HG02840 (cell line): ENCODE measurements at regions not wholly inside any gene's neighbourhood (a gene's known extent, or its start where the extent isn't known, plus 50 kb on each side); places are given as distances from the start of the nearest gene placed in this dataset.
A peak's percentile ranks its signal among the peaks of the same experiment; 100 is the strongest.
"Not testable (repeated sequence)": the region's sequence is repeated elsewhere in the genome, so short reads cannot be mapped to it uniquely, and the experiment has no call there.

Experiments
- ATAC-seq: cut with Tn5 transposase; IDR thresholded peaks from one replicate; pipeline ENCODE4 v1.9.1; 2021; ENCODE audit warnings: mild to moderate bottlenecking, moderate library complexity, moderate number of reproducible peaks; ENCODE audit not compliant: unreplicated experiment, low FRiP score

- no peak for ATAC-seq
Measured at GRCh38 chr13:61358599-61358998, 57.0 kb downstream of the PCDH20 start.

- no peak for ATAC-seq
Measured at GRCh38 chr13:61350341-61350740, 65.3 kb downstream of the PCDH20 start.

GRCh38 chr13:61339054-61339621, 76.5 kb downstream of the PCDH20 start:
- ATAC-seq: no peak

GRCh38 chr13:61316647-61317046, 99.0 kb downstream of the PCDH20 start:
- no peak for ATAC-seq

- ATAC-seq: no peak
Measured at GRCh38 chr13:61294467-61295191, 121.0 kb downstream of the PCDH20 start.

- ATAC-seq: no peak
Measured at GRCh38 chr13:61286148-61286745, 129.4 kb downstream of the PCDH20 start.

- no peak for ATAC-seq
Measured at GRCh38 chr13:61277586-61278276, 137.9 kb downstream of the PCDH20 start.

- no peak for ATAC-seq
Measured at GRCh38 chr13:61277088-61277487, 138.6 kb downstream of the PCDH20 start.

GRCh38 chr13:61276401-61276800, 139.2 kb downstream of the PCDH20 start:
- ATAC-seq: no peak

- no peak for ATAC-seq
Measured at GRCh38 chr13:61275736-61276135, 139.9 kb downstream of the PCDH20 start.

GRCh38 chr13:61275251-61275650, 140.4 kb downstream of the PCDH20 start:
- ATAC-seq: no peak

GRCh38 chr13:61266896-61267295, 148.8 kb downstream of the PCDH20 start:
- not testable (repeated sequence) for ATAC-seq

GRCh38 chr13:61261746-61262472, 153.7 kb downstream of the PCDH20 start:
- ATAC-seq: no peak

- no peak for ATAC-seq
Measured at GRCh38 chr13:61258185-61258584, 157.5 kb downstream of the PCDH20 start.

- ATAC-seq: no peak
Measured at GRCh38 chr13:61255040-61255796, 160.4 kb downstream of the PCDH20 start.

GRCh38 chr13:61253105-61253877, 162.4 kb downstream of the PCDH20 start:
- no peak for ATAC-seq

GRCh38 chr13:61252213-61252612, 163.4 kb downstream of the PCDH20 start:
- no peak for ATAC-seq

- peak; percentile 84 for ATAC-seq
Measured at GRCh38 chr13:61247149-61247936, 168.3 kb downstream of the PCDH20 start.
